OCI-LY7 (cell line): ENCODE measurements at regions not wholly inside any gene's neighbourhood (a gene's known extent, or its start where the extent isn't known, plus 50 kb on each side); places are given as distances from the start of the nearest gene placed in this dataset.

Experiments used
- CTCF ChIP-seq: fragments of 200-600 bp; sonication (generic); conservative IDR thresholded peaks from 2 replicates; pipeline ENCODE4 v1.5.1; 2014; ENCODE audit warnings: mild to moderate bottlenecking, antibody characterized with exemption, low read length, moderate library complexity, mixed read lengths
- EZH2phosphoT487 ChIP-seq: fragments of 200-600 bp; sonication (generic); IDR thresholded peaks from 2 replicates; pipeline ENCODE4 v1.6.1; 2018; ENCODE audit warnings: low read depth, borderline replicate concordance, mild to moderate bottlenecking, mixed run types, antibody characterized with exemption, low read length, moderate library complexity, mixed read lengths

- TF ChIP-seq CTCF (no peak), EZH2phosphoT487 (no peak)
These were observed 312.4 kb downstream of the TMEM121 start for GRCh38 chr14:105838591-105839424.
